Activated CD4-positive, alpha-beta T cell treated with anti-CD3 and anti-CD28 coated beads for 36 hours (primary cell): ENCODE measurements at regions not wholly inside any gene's neighbourhood (a gene's known extent, or its start where the extent isn't known, plus 50 kb on each side); places are given as distances from the start of the nearest gene placed in this dataset.

Experiments used
- ATAC-seq: fragments of 200-7000 bp; cut with Tn5 transposase; one replicate; pipeline ENCODE4 v1.10.0; 2021; ENCODE audit warnings: mild to moderate bottlenecking, moderate library complexity
- CTCF ChIA-PET: fragments of 350-600 bp; sonication (Branson Sonifier 250); formaldehyde crosslinking; loops from one replicate; lab custom pipeline; 2021; ENCODE audit warnings: antibody characterized with exemption; lab: Charles Lee
- POLR2A ChIA-PET: fragments of 350-600 bp; sonication (Branson Sonifier 250); formaldehyde crosslinking; loops from one replicate; lab custom pipeline; 2021; ENCODE audit warnings: antibody characterized with exemption, inconsistent platforms; lab: Charles Lee
- DNase-seq: peaks from one replicate; pipeline ENCODE4 v3.0.0-alpha.2; 2020
- H3K27ac Mint-ChIP-seq: one replicate; pipeline ENCODE4 v1.8.0; 2021; ENCODE audit warnings: mixed read lengths
- H3K27me3 Mint-ChIP-seq: one replicate; pipeline ENCODE4 v1.8.0; 2021; ENCODE audit warnings: mixed read lengths
- H3K36me3 Mint-ChIP-seq: one replicate; pipeline ENCODE4 v1.8.0; 2021; ENCODE audit warnings: low read depth, mixed read lengths
- H3K4me1 Mint-ChIP-seq: one replicate; pipeline ENCODE4 v1.8.0; 2021; ENCODE audit warnings: mixed read lengths
- H3K4me3 Mint-ChIP-seq: one replicate; pipeline ENCODE4 v1.8.0; 2021; ENCODE audit warnings: mild to moderate bottlenecking, moderate library complexity, mixed read lengths
- H3K9me3 Mint-ChIP-seq: one replicate; pipeline ENCODE4 v1.8.0; 2021; ENCODE audit warnings: low read depth, mixed read lengths
- intact Hi-C, 2 experiments: fragments of 100-400 bp; cut with DNase I in 1 of 2; cut with micrococcal nuclease in 1 of 2; formaldehyde crosslinking; loops; one replicate each; pipeline versions ENCODE4 v1.14.2 to v1.15.1; 2022 to 2024; cut with DNase I, micrococcal nuclease

DNA sequence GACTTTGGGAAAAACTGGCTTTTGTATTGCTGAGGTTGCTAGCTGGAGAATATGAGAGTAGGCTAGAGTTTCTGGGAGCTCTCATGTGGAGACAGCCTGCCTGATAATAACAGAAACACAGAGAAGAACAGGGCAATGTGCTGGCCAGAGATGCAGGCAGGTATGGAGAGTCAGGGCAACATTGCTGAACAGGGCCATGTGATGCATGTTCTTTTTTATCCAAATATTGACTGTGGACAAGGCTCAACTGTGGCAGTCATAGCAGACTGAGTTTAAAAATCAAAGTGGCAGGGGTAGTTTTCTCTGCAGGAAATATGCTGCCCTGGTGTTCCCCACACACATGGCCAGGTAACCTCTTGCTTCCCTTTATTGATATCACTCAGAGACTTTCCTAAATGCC, 381.1 kb downstream of the RASEF start:
- ATAC-seq, result no peak

DNA sequence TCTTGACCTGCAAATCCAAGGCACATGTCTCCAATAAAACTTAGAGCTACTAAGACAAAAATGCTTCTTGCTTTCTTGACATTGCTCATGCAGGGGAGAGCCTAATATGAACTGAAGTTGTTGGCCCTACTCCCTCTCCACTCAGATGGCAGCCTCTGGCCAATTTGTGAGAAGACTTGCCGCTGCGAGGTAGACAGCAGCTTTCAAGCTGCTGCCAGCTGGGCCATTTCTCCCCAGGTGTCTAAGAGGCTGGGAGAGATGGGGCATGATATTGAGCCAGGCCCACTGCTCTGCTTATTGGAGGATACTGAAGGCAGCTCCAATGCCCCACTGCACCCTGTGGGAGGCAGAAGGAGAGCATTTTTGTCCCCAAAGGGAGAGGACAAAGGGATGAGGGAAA, 380.5 kb downstream of the RASEF start:
- Mint-ChIP-seq H3K27ac (no peak overlapping the region), H3K4me3 (no peak overlapping the region), H3K4me1 (no peaks in the 10 kb centered on the region), H3K9me3 (no peaks in the 10 kb centered on the region), H3K36me3 (no peaks in the 10 kb centered on the region), H3K27me3 (no peaks in the 10 kb centered on the region)
- no peak for DNase-seq
- no peak for ATAC-seq
- ChIA-PET CTCF (interaction anchor here (0.6 kb wide), 1 partner anchor 19 kb away, joined by 3 read pairs; no protein-coding TSS in a partner anchor), POLR2A (no interaction called here)
- intact Hi-C loops, result no loop called here

More for the DNA sequence above, 381.1 kb downstream of the RASEF start:
- DNase-seq, result no peak
- ChIA-PET CTCF (interaction anchor here (0.6 kb wide), 1 partner anchor 18 kb away, joined by 3 read pairs; no protein-coding TSS in a partner anchor), POLR2A (no interaction called here)
- Mint-ChIP-seq H3K27ac (no peak overlapping the region), H3K4me1 (no peaks in the 10 kb centered on the region), H3K4me3 (no peak overlapping the region), H3K36me3 (no peaks in the 10 kb centered on the region), H3K27me3 (no peaks in the 10 kb centered on the region), H3K9me3 (no peaks in the 10 kb centered on the region)
- intact Hi-C loops, result no loop called here

DNA sequence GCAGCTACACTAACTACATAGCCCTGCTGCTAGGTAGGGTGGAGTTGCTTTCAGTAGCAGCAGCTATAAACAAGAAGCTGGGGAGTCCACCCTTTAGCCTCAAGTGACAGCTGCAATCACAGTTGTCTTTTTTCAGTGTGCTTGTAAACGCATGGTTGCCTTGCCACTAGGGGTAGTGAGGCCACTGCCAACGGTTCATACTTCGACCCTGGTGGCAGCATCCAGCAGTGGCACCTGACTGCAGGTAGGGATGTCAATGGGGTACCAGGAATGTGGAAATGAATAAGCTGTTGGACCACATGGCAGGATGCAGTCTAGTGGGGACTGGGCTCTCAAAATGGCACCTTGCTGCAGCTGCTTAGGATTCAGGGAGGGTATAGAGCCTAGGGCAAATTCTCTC, 367.2 kb downstream of the RASEF start:
- POLR2A ChIA-PET, result no interaction called here

DNA sequence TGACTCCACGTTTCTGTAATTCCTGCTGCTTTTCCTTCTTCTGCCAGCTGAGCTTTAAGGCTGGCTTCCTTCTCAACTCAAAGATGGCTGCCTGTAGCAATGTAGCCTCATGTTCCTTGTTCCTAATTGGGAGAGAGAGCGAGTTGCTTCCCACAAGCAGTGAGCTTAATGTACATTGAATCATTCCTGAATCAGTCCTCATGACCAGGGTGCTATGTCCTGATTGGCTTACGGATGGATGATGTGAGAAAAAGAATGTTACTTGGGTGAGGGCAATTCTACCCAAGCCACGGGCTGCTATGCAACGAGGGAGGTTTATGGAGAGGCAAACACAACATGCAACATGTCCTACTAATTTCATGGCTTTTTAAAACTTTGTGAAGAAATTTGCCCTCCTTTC, 356.2 kb downstream of the RASEF start:
- no peaks in the 10 kb centered on the region for H3K4me1 Mint-ChIP-seq
- H3K9me3 Mint-ChIP-seq, result no peaks in the 10 kb centered on the region
- ATAC-seq (no peak), DNase-seq (no peak)
- ChIA-PET POLR2A (no interaction called here), CTCF (no interaction called here)
- intact Hi-C loops, result no loop called here
- H3K27ac Mint-ChIP-seq, result no peak overlapping the region
- H3K4me3 Mint-ChIP-seq, result no peak overlapping the region
- H3K27me3 Mint-ChIP-seq, result no peaks in the 10 kb centered on the region
- H3K36me3 Mint-ChIP-seq, result no peaks in the 10 kb centered on the region

More for the DNA sequence above, 367.2 kb downstream of the RASEF start:
- intact Hi-C loops, result no loop called here
- CTCF ChIA-PET, result no interaction called here
- no peaks in the 10 kb centered on the region for H3K27me3 Mint-ChIP-seq
- H3K4me1 Mint-ChIP-seq, result no peaks in the 10 kb centered on the region
- DNase-seq (no peak), ATAC-seq (no peak)
- H3K4me3 Mint-ChIP-seq, result no peak overlapping the region
- H3K27ac Mint-ChIP-seq, result no peak overlapping the region
- peaks cover 10% of the 10 kb centered on the region for H3K9me3 Mint-ChIP-seq
- no peaks in the 10 kb centered on the region for H3K36me3 Mint-ChIP-seq

DNA sequence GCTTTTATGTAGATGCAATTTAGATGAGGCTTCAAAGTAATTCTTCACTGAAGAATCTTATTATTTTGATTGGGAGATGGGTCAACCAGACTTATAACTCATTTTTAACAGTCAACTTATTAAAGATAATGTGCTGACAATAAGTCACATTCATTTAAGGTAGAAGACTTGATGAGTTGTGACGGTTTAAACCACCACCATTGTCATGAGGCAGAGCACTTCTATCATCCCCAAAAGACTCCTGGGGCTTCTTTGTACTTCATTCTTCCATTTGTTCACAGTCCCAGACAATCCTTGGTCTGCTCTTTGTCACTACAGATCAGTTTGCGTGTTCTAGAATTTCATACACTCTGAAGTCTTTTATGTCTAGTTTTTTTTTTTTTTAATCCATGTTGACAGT, 346.1 kb downstream of the RASEF start:
- Mint-ChIP-seq H3K9me3 (peaks cover 2% of the 10 kb centered on the region), H3K36me3 (no peaks in the 10 kb centered on the region)
- POLR2A ChIA-PET, result no interaction called here

DNA sequence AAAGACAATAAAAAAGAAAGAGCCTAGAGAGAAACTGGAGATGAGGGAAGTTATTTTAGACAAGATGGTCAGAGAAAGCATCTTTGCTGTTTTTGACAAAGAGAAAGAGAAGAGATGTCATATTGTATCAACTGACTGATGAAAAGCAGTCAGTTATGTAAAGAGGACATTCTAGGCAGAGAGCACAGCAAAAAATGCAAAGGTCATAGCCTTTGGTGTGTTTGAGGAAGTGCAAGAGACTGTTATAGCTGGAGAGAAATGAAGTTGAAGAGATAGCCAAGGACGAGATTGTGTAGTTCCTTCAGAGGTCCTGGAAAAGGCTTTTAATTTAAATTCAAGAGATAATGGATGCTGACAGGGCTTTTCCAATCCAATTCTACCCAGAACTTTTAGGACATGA, 342.4 kb downstream of the RASEF start:
- Mint-ChIP-seq H3K9me3 (peaks cover 2% of the 10 kb centered on the region), H3K27ac (no peak overlapping the region), H3K4me1 (no peaks in the 10 kb centered on the region), H3K27me3 (no peaks in the 10 kb centered on the region), H3K36me3 (no peaks in the 10 kb centered on the region), H3K4me3 (no peak overlapping the region)
- POLR2A ChIA-PET, result no interaction called here
- CTCF ChIA-PET, result no interaction called here
- DNase-seq (no peak), ATAC-seq (no peak)
- intact Hi-C loops, result no loop called here

More for the DNA sequence above, 346.1 kb downstream of the RASEF start:
- ATAC-seq (no peak), DNase-seq (no peak)
- Mint-ChIP-seq H3K4me1 (no peaks in the 10 kb centered on the region), H3K4me3 (no peak overlapping the region), H3K27me3 (no peaks in the 10 kb centered on the region), H3K27ac (no peak overlapping the region)
- intact Hi-C loops, result no loop called here
- CTCF ChIA-PET, result no interaction called here

DNA sequence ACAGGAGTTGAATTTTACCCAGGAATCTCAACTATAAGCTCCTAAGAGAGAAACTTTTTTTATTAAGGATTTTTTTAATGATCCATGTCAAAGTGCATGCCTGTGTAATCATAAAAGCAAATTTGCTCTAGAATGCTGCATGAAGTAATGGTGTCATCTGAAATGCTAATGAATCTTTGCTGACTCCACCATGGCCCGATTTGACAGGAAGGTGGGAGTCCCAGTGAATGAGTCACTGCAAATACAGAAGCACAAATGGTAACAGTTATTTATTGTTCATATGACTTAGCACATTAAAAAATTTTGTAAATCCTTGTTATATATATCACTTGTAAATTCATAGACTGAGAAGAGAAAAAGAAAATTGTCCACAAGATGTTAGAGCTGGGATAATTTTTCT, 341.3 kb downstream of the RASEF start:
- Mint-ChIP-seq H3K27me3 (no peaks in the 10 kb centered on the region), H3K36me3 (no peaks in the 10 kb centered on the region), H3K4me1 (no peaks in the 10 kb centered on the region), H3K4me3 (no peak overlapping the region), H3K27ac (no peak overlapping the region), H3K9me3 (peaks cover 2% of the 10 kb centered on the region)
- intact Hi-C loops, result no loop called here
- ChIA-PET CTCF (no interaction called here), POLR2A (no interaction called here)
- DNase-seq, result no peak
- ATAC-seq, result no peak

DNA sequence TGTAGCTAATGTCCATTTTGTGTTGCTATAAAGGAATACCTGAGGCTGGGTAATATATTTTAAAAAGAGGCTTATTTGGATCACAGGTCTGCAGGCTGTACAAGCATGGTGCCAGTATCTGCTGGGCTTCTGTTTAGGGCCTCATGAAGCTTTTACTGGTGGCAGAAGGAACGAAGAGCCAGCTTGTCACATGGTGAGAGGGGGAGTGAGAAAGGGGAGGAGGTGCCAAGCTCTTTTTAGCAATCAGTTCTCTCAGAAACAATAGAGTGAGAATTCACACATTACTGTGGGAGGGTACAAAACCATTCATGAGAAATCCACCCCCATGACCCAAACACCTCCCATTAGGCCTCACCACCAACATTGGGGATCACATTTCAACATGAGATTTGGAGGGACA, 340.9 kb downstream of the RASEF start:
- ATAC-seq, result no peak
- Mint-ChIP-seq H3K27ac (no peak overlapping the region), H3K27me3 (no peaks in the 10 kb centered on the region), H3K9me3 (peaks cover 2% of the 10 kb centered on the region), H3K36me3 (no peaks in the 10 kb centered on the region), H3K4me3 (no peak overlapping the region), H3K4me1 (no peaks in the 10 kb centered on the region)
- CTCF ChIA-PET, result no interaction called here
- POLR2A ChIA-PET, result no interaction called here
- intact Hi-C loops, result no loop called here
- DNase-seq, result no peak

DNA sequence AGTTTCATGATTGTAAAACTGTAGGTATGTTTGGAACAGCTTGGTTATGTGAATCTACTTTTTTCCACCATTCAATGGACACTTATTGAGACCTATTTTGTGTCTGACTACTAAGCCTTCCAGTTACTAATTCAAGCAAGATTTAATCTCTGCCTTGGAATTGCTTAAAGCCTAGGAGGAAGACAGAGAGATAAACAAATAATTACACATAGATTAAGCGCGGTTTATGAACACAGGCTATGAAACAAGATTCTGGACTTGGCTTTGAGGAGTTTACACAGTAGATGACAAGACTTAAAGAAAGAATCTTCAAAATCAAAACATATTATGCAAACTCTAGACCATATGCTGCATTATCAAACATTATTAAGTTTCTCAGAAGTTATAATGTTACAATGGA, 340.4 kb downstream of the RASEF start:
- H3K36me3 Mint-ChIP-seq, result no peaks in the 10 kb centered on the region
- H3K4me3 Mint-ChIP-seq, result no peak overlapping the region
- ChIA-PET CTCF (no interaction called here), POLR2A (no interaction called here)
- ATAC-seq (no peak), DNase-seq (no peak)
- no peak overlapping the region for H3K27ac Mint-ChIP-seq
- intact Hi-C loops, result no loop called here
- no peaks in the 10 kb centered on the region for H3K4me1 Mint-ChIP-seq
- H3K9me3 Mint-ChIP-seq, result peaks cover 2% of the 10 kb centered on the region
- no peaks in the 10 kb centered on the region for H3K27me3 Mint-ChIP-seq

DNA sequence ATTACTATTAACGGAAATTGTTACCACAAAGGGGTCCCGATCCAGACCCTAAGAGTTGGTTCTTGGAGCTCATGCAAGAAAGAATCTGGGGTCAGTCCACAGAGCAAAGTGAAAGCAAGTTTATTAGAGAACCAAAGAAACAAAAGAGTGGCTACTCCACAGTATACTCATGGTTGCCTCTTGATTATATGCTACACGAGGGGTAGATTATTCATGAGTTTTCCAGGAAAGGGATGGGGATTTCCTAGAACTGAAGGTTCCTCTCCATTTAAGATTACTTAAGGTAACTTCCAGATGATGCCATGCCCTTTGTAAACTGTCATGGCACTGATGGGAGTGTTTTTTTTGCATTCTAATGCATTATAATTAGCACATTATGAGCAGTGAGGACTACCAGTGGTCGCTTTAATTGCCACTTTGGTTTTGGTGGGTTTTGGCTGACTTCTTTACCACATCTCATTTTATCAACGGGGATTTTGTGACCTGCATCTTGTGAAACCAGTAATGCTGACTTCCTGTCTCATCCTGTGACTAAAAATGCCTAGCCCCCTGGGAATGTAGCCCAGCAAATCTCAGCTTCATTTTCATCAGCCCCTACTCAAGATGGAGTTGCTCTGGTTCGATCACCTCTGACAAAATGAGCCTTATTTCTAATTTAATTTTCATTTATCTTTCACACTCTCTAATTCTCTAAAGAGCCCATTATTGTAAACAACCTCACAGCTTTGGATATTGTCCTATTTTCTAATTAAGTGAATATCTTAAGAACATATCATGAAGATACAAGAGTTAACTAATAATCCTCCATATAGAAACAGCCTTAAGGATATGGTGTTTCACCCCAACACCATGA, 336.3 kb downstream of the RASEF start:
- CTCF ChIA-PET, result no interaction called here
- POLR2A ChIA-PET, result no interaction called here
- H3K27me3 Mint-ChIP-seq, result no peaks in the 10 kb centered on the region
- no peaks in the 10 kb centered on the region for H3K36me3 Mint-ChIP-seq
- ATAC-seq, result no peak
- H3K9me3 Mint-ChIP-seq, result peaks cover 3% of the 10 kb centered on the region
- H3K27ac Mint-ChIP-seq, result no peak overlapping the region
- no peak for DNase-seq
- intact Hi-C loops, result no loop called here
- no peaks in the 10 kb centered on the region for H3K4me1 Mint-ChIP-seq
- no peak overlapping the region for H3K4me3 Mint-ChIP-seq

DNA sequence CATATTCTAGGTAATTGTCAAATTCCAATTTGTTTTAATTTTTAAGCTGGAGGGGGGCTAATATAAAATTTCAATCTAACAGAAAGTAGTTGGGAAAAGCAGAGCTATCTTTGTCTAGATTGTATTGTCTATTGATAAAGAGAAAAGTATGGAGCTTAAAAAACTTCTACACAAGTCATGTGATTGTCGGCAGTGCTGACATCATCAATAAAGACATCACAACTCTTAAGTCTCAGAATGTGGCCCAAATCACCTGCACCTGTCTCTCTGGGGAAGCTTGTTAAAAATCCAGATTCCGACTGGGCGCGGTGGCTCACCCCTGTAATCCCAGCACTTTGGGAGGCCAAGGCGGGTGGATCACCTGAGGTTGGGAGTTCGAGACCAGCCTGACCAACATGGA, 333.8 kb downstream of the RASEF start:
- ChIA-PET CTCF (no interaction called here), POLR2A (no interaction called here)
- ATAC-seq, result no peak
- H3K36me3 Mint-ChIP-seq, result no peaks in the 10 kb centered on the region
- H3K27ac Mint-ChIP-seq, result no peak overlapping the region
- intact Hi-C loops, result no loop called here
- H3K4me3 Mint-ChIP-seq, result no peak overlapping the region
- no peaks in the 10 kb centered on the region for H3K4me1 Mint-ChIP-seq
- DNase-seq, result no peak
- no peaks in the 10 kb centered on the region for H3K27me3 Mint-ChIP-seq
- peaks cover 3% of the 10 kb centered on the region for H3K9me3 Mint-ChIP-seq

DNA sequence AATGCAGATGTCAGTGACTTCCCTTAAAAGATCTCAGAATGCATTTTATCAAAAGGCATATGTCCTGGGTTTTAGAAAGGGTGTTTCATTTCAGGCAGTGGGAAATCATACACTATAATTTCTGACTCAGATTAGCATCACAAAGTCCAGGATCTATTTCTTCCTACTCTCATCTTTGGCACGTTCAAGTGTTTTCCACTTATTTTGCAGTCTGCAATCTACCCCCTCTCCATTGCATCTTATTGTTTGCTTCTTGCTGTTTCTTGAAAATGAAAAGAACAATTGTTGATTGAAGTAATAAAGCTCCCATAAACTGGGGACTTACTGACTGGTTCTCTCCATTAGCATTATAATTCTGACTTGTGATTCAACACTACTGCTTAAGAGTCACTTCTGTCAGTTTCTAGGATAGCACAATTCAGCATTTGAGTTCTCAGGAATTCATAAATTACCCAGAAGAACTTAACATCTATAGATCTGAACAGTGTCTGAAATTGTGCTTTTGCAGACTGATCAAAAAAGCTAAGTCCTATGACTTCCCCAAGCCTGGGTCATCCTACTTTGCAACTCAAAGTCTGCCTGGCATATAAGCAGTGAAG, 332.9 kb downstream of the RASEF start:
- CTCF ChIA-PET, result no interaction called here
- Mint-ChIP-seq H3K4me3 (no peak overlapping the region), H3K27ac (no peak overlapping the region), H3K9me3 (peaks cover 3% of the 10 kb centered on the region), H3K4me1 (no peaks in the 10 kb centered on the region), H3K27me3 (no peaks in the 10 kb centered on the region), H3K36me3 (no peaks in the 10 kb centered on the region)
- POLR2A ChIA-PET, result no interaction called here
- DNase-seq, result no peak
- no peak for ATAC-seq
- intact Hi-C loops, result no loop called here
